ENCODE measurements at regions not wholly inside any gene's neighbourhood (a gene's known extent, or its start where the extent isn't known, plus 50 kb on each side); places are given as distances from the start of the nearest gene placed in this dataset.

DNA sequence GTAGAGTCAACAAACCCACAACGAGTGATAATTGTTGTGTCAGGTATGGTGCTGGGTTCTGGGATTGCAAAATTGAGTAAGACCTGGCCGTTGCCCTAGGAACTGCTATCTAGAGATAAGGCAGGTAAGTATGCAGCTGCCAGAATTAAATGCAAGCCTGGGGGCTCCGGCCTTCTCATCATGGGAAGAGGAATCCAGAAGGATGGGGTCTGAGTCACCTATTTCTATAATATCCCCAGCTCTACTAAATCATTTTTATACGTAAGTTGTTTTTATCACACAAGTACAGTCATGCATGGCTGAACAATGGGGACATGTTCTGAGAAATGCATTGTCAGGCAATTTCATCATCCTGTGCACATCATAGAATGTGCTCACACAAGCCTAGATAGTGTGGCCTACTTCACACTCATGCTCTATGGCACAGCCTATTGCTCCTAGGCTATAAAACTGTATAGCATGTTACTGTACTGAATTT, 203.0 kb downstream of the KLF5 start:
- TF ChIP-seq, protein P1, sequence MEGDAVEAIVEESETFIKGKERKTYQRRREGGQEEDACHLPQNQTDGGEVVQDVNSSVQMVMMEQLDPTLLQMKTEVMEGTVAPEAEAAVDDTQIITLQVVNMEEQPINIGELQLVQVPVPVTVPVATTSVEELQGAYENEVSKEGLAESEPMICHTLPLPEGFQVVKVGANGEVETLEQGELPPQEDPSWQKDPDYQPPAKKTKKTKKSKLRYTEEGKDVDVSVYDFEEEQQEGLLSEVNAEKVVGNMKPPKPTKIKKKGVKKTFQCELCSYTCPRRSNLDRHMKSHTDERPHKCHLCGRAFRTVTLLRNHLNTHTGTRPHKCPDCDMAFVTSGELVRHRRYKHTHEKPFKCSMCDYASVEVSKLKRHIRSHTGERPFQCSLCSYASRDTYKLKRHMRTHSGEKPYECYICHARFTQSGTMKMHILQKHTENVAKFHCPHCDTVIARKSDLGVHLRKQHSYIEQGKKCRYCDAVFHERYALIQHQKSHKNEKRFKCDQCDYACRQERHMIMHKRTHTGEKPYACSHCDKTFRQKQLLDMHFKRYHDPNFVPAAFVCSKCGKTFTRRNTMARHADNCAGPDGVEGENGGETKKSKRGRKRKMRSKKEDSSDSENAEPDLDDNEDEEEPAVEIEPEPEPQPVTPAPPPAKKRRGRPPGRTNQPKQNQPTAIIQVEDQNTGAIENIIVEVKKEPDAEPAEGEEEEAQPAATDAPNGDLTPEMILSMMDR (IDR thresholded peaks at IDR 0.05), result no peak
- Histone ChIP-seq H3K36me3 (no peaks in the 10 kb centered on the region), H3K9me3 (no peaks in the 10 kb centered on the region), H3K4me1 (no peaks in the 10 kb centered on the region), H3K4me3 (no peak overlapping the region), H3K27me3 (no peaks in the 10 kb centered on the region), H3K27ac (no peak overlapping the region)
- intact Hi-C loops (cut with DNase I), result no loop called here
- DNase-seq (no peak), ATAC-seq (peak; percentile 58)

DNA sequence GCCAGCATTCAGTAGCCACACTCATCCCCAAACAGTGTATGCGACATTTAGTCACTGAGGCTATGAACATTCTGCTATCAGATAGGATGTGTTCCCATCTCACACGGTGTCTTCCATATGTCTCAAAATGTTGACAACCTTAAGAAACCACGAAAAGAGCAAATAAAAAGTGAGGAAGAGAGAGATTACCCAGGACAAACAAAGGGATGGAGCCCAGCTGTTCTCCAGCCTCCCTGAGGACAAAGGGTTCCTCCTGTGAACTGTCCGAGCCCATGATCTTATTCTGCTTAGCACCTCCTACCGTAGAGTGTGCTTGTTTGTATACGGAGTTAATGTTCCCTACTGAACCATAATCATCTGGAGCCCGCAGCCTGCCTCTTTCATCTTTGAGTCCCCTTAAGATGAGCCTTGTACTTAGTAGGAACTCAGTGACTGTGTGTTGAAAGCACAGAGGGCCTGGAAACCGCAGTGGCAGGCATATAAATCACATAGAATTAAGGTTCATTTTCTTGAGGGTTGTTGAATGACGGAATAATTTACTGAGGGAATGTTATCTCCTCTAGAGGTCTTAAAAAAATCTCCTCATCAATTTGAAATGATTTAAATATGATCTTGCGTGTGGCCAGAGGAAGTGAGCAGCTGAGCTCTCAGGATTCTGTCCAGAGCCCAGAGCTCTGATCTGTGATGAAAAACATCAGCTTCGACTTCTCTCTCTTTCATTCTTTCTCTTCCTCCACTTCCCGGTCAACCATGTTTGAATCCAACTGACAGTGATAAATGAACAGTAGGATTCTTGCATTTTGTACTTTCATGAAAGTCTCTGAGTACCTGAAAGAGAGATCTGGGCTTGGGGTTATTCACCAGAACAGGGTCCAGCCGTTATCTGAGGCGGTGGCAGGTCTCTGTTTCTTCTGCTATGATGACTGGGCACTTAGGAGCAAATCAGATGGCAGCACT, 200.5 kb downstream of the KLF5 start:
- ATAC-seq (no peak), DNase-seq (no peak)
- Histone ChIP-seq H3K4me3 (no peak overlapping the region), H3K27me3 (no peaks in the 10 kb centered on the region), H3K4me1 (no peaks in the 10 kb centered on the region), H3K27ac (no peak overlapping the region), H3K9me3 (no peaks in the 10 kb centered on the region), H3K36me3 (no peaks in the 10 kb centered on the region)
- TF ChIP-seq, protein P1 (IDR thresholded peaks at IDR 0.05), result no peak
- intact Hi-C loops (cut with DNase I), result no loop called here

DNA sequence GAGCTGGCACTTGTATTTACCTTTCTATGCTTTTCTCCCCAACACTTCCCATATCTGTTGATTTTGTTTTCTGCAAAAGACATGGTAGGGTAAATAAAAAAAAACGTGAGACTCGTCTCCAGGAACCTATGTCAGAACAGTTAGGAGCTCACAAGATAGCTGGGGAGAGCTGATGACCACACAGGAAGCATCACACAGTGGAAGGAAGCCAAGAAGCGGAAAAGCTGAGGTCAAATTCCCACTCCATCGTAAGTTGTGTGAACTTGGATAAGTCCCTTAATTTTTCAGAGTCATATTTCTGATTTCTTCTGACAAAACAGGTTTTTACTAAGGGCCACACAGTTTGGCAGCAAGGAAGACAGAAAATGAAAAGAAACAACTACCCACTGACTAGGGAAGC, 199.6 kb downstream of the KLF5 start:
- DNase-seq (no peak), ATAC-seq (no peak)
- intact Hi-C loops (cut with DNase I), result no loop called here
- no peaks in the 10 kb centered on the region for H3K4me1 ChIP-seq
- TF ChIP-seq, protein P1 (IDR thresholded peaks at IDR 0.05), result no peak
- no peaks in the 10 kb centered on the region for H3K36me3 ChIP-seq
- no peak overlapping the region for H3K4me3 ChIP-seq
- no peaks in the 10 kb centered on the region for H3K27me3 ChIP-seq
- no peak overlapping the region for H3K27ac ChIP-seq
- H3K9me3 ChIP-seq, result no peaks in the 10 kb centered on the region

DNA sequence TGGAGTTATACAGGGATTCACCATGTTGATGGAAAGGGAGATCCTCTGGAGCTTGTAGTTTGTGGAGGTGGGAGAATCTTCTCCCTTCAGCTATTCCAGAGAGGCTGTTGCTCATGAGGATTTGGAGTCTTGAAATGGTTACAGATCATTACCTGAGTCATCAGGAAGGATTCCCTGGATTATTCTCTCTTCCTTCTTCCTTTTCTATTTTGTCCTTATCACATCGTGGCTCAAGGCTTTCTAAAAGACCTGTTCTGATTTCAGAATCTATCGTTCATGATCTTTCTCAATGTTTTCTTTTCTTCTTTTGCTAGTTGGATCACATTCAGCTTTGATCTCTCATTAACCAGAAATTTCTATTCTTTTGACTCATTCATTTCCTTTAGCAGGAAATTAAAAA, 196.0 kb downstream of the KLF5 start:
- ATAC-seq (no peak), DNase-seq (no peak)
- intact Hi-C loops (cut with DNase I), result no loop called here
- Histone ChIP-seq H3K4me3 (no peak overlapping the region), H3K27ac (no peak overlapping the region), H3K4me1 (no peaks in the 10 kb centered on the region), H3K9me3 (no peaks in the 10 kb centered on the region), H3K36me3 (no peaks in the 10 kb centered on the region), H3K27me3 (no peaks in the 10 kb centered on the region)
- TF ChIP-seq, protein P1 (IDR thresholded peaks at IDR 0.05), result no peak

DNA sequence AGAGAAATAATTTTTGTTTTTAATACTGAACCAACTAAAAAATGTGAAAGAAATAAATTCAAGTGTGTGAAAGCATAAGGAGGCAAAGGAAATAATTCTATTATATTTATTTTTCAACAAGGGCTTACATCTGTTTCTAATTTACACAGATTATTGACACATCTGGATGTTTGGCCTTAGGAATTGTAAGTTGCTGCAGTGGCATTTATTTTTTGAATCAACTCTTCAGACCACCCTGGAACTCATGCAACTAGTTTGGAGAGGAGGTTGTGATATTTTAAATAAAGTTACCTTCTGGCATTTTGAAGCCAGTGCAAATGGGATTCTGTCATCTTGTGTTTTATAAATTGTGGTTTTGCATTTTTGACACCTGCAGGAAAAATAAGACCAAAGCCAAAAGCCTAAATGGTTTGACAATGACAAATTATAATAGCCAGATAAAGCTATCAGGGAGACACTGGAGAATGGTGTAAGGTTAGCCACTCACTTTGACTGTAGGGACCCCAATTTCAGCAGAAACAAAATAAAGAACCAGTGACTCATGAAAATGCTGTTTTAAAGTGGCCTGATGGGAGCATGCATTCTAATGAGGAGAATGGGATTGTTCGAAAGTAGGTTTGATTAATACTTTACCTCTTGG, 192.9 kb downstream of the KLF5 start:
- TF ChIP-seq, protein P1 (IDR thresholded peaks at IDR 0.05), result no peak
- Histone ChIP-seq H3K9me3 (no peaks in the 10 kb centered on the region), H3K4me1 (no peaks in the 10 kb centered on the region), H3K36me3 (no peaks in the 10 kb centered on the region), H3K4me3 (no peak overlapping the region), H3K27me3 (no peaks in the 10 kb centered on the region), H3K27ac (no peak overlapping the region)
- ATAC-seq, result no peak
- intact Hi-C loops (cut with DNase I), result no loop called here
- DNase-seq, result no peak

Data from upper lobe of right lung (tissue), 1 donor.